ENCODE measurements at regions not wholly inside any gene's neighbourhood (a gene's known extent, or its start where the extent isn't known, plus 50 kb on each side); places are given as distances from the start of the nearest gene placed in this dataset.

DNA sequence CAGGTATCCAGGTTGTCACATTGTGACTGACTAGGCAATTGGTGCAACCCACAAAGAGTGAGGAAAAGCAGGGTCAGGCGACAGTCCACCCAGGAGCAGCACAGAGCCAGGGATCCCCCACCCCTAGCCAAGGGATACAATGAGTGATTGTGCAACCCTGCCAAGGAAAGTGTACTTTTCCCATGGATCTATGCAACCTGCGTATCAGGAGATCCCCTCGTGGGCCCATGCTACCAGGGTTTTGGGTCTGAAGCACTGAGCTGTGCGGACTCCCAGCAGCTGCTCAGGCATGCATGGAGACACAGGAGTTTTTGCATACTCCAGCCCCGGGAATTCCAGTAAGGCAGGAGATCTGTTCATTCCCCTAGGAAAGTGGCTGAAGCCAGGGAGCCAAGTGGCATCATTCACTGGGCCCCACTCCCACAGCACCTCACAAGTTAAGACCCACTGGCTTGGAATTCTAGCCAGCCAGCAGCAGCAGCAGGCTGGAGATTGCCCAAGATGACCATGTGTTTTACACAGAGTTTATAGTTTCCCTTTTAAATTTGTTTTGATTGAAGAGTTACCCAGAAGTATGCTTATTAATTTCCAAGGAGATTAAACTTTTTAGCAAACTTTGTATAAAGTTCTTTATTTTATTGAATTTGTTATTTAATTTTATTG is 136.0 kb downstream of the LTN1 start:
- TF ChIP-seq, protein P1, sequence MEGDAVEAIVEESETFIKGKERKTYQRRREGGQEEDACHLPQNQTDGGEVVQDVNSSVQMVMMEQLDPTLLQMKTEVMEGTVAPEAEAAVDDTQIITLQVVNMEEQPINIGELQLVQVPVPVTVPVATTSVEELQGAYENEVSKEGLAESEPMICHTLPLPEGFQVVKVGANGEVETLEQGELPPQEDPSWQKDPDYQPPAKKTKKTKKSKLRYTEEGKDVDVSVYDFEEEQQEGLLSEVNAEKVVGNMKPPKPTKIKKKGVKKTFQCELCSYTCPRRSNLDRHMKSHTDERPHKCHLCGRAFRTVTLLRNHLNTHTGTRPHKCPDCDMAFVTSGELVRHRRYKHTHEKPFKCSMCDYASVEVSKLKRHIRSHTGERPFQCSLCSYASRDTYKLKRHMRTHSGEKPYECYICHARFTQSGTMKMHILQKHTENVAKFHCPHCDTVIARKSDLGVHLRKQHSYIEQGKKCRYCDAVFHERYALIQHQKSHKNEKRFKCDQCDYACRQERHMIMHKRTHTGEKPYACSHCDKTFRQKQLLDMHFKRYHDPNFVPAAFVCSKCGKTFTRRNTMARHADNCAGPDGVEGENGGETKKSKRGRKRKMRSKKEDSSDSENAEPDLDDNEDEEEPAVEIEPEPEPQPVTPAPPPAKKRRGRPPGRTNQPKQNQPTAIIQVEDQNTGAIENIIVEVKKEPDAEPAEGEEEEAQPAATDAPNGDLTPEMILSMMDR (IDR thresholded peaks at IDR 0.05): no peak
- no peak for TF ChIP-seq EZH2 (IDR thresholded peaks at IDR 0.05)
